Dedifferentiated amniotic fluid mesenchymal stem cell (primary cell): ENCODE measurements at regions not wholly inside any gene's neighbourhood (a gene's known extent, or its start where the extent isn't known, plus 50 kb on each side); places are given as distances from the start of the nearest gene placed in this dataset.

Experiments
- DNase-seq: peaks from one replicate; pipeline ENCODE4 v3.0.0-alpha.2; 2016; ENCODE audit errors: extremely low spot score

- DNase-seq: no peak
These were observed 149.3 kb upstream of the UBL3 start for GRCh38 chr13:29999492-30000369.

- no peak for DNase-seq
These were observed 145.9 kb upstream of the UBL3 start for GRCh38 chr13:29996316-29996715.

GRCh38 chr13:29994911-29995595 is 144.6 kb upstream of the UBL3 start:
- no peak for DNase-seq

GRCh38 chr13:29993716-29994488 is 143.5 kb upstream of the UBL3 start:
- no peak for DNase-seq

- DNase-seq: no peak
These were observed 142.8 kb upstream of the UBL3 start for GRCh38 chr13:29993196-29993595.

- DNase-seq: peak; percentile 52
These were observed 140.9 kb upstream of the UBL3 start for GRCh38 chr13:29991343-29991742.

- no peak for DNase-seq
These were observed 136.9 kb upstream of the UBL3 start for GRCh38 chr13:29987340-29987739.

- DNase-seq: no peak
These were observed 129.9 kb upstream of the UBL3 start for GRCh38 chr13:29980339-29980738.

- no peak for DNase-seq
These were observed 127.8 kb upstream of the UBL3 start for GRCh38 chr13:29978211-29978610.

GRCh38 chr13:29977476-29978120 is 127.2 kb upstream of the UBL3 start:
- no peak for DNase-seq

GRCh38 chr13:29976535-29976934 is 126.1 kb upstream of the UBL3 start:
- DNase-seq: no peak

- DNase-seq: no peak
These were observed 124.9 kb upstream of the UBL3 start for GRCh38 chr13:29975283-29975682.

GRCh38 chr13:29969286-29969685 is 118.9 kb upstream of the UBL3 start:
- peak; percentile 38 for DNase-seq

GRCh38 chr13:29964181-29964845 is 113.9 kb upstream of the UBL3 start:
- no peak for DNase-seq

- no peak for DNase-seq
These were observed 112.7 kb upstream of the UBL3 start for GRCh38 chr13:29963089-29963488.

GRCh38 chr13:29961036-29961670 is 110.7 kb upstream of the UBL3 start:
- DNase-seq: no peak

GRCh38 chr13:29959603-29960002 is 109.2 kb upstream of the UBL3 start:
- no peak for DNase-seq

GRCh38 chr13:29959086-29959485 is 108.7 kb upstream of the UBL3 start:
- no peak for DNase-seq

- no peak for DNase-seq
These were observed 108.1 kb upstream of the UBL3 start for GRCh38 chr13:29958476-29958875.

GRCh38 chr13:29957320-29957719 is 106.9 kb upstream of the UBL3 start:
- DNase-seq: no peak

- DNase-seq: no peak
These were observed 106.4 kb upstream of the UBL3 start for GRCh38 chr13:29956853-29957252.
